ENCODE measurements at regions not wholly inside any gene's neighbourhood (a gene's known extent, or its start where the extent isn't known, plus 50 kb on each side); places are given as distances from the start of the nearest gene placed in this dataset.

DNA sequence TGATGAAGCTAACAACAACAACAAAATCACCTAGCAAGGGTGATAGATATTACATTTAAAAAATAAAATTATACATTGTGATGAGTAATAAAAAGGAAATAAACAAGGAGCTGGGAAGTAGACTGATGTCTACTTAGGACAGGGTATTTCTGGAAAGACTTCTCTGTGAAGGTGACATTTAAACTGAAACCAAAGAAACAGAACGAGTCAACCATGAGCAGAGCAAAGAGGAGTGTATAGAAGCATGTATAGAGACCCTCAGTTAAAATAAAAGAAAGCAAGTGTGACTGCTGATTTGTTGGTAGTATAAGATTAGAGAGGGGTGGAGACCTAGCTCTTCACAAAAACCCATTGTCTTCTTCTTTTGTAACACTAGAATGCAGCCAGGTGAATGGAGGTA, 53.0 kb upstream of the TDRD3 start (continued):
- TF ChIP-seq, protein P1, sequence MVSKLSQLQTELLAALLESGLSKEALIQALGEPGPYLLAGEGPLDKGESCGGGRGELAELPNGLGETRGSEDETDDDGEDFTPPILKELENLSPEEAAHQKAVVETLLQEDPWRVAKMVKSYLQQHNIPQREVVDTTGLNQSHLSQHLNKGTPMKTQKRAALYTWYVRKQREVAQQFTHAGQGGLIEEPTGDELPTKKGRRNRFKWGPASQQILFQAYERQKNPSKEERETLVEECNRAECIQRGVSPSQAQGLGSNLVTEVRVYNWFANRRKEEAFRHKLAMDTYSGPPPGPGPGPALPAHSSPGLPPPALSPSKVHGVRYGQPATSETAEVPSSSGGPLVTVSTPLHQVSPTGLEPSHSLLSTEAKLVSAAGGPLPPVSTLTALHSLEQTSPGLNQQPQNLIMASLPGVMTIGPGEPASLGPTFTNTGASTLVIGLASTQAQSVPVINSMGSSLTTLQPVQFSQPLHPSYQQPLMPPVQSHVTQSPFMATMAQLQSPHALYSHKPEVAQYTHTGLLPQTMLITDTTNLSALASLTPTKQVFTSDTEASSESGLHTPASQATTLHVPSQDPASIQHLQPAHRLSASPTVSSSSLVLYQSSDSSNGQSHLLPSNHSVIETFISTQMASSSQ (IDR thresholded peaks at IDR 0.05; ENCODE audit: low read depth): no peak
- TF ChIP-seq, protein P1 (CRISPR knock-in tag; IDR thresholded peaks at IDR 0.05; ENCODE audit: borderline replicate concordance): no peak
- TF ChIP-seq, protein P2, sequence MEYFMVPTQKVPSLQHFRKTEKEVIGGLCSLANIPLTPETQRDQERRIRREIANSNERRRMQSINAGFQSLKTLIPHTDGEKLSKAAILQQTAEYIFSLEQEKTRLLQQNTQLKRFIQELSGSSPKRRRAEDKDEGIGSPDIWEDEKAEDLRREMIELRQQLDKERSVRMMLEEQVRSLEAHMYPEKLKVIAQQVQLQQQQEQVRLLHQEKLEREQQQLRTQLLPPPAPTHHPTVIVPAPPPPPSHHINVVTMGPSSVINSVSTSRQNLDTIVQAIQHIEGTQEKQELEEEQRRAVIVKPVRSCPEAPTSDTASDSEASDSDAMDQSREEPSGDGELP (IDR thresholded peaks at IDR 0.05; ENCODE audit: borderline replicate concordance, low read depth): no peak

DNA sequence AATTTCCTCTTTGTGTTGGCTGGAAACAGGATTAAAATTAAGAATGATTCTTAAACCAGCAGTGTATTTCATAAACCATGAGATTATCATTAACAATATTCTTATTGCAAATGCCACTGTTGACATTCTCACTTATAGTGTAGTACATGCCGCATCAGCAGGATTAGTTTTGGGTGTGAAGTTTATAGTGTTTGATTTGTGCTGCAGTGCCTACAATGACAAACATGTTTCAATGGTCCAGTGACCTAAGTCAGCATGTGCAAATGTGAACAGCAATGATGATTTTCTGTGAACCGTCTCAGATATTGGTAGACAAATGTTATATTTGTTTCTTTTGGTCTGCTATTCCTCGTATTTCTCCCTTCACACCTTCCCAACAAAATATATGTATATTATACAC, 49.8 kb upstream of the TDRD3 start:
- H3K79me2 ChIP-seq (ENCODE audit: insufficient read depth, low read length): no peaks in the 10 kb centered on the region
- H3K4me2 ChIP-seq (ENCODE audit: low read depth, low read length): no peak overlapping the region
- no peak for ATAC-seq
- no peaks in the 10 kb centered on the region for H3K4me1 ChIP-seq (ENCODE audit: insufficient read depth, low read length)
- DNase-seq (ENCODE audit: low spot score): no peak
- intact Hi-C loops (cut with micrococcal nuclease; ENCODE audit: unreplicated experiment) (no loop called here), in situ Hi-C loops (cut with HindIII; ENCODE audit: extremely low pct_ligation_motif_present, low pct_unique_long_range_greater_than_20kb) (no loop called here)
- POLR2A ChIA-PET: no interaction called here
- no peak overlapping the region for H3K4me3 ChIP-seq (replicated peaks in 1 of 3; ENCODE audit: insufficient read depth in 1 of 3, low read depth in 2 of 3, low read length in 3 of 3)
- no peak for FAIRE-seq
- 0% methylated on average over 3 of the region's 3 CpGs for WGBS (ENCODE audit: low lambda C conversion rate)
- H3K36me3 ChIP-seq (replicated peaks in 1 of 2; ENCODE audit: control insufficient read depth in 1 of 2, insufficient read depth in 2 of 2, low read length in 2 of 2): no peaks in the 10 kb centered on the region
- no peak overlapping the region for H3K9ac ChIP-seq (ENCODE audit: insufficient read depth, low read depth, low read length)
- CTCF ChIA-PET (ENCODE audit: low intra/inter-chr PET ratio, low total read pairs): no interaction called here
- no peaks in the 10 kb centered on the region for H4K20me1 ChIP-seq (ENCODE audit: insufficient read depth, low read length)
- BruUV-seq (replicated peaks): no TSS peak
- no peak overlapping the region for H2AFZ ChIP-seq (ENCODE audit: low read length)
- no peak overlapping the region for H3K27ac ChIP-seq (ENCODE audit: extremely low read length, insufficient read depth, low read length)
- H3K27me3 ChIP-seq (ENCODE audit: control insufficient read depth in 1 of 2, insufficient read depth in 2 of 2, low read length in 2 of 2): peaks cover 0 to 9% of the 10 kb centered on the region in 2 experiments; a peak in 3 of 5 replicates
- no peaks in the 10 kb centered on the region for H3K9me3 ChIP-seq (ENCODE audit: low read length)
- no peak for TF ChIP-seq WIZ (CRISPR knock-in tag; IDR thresholded peaks at IDR 0.05)
- TF ChIP-seq ATF7 (IDR thresholded peaks at IDR 0.05): no peak
- no peak for TF ChIP-seq ATF7 (CRISPR knock-in tag; IDR thresholded peaks at IDR 0.05)
- TF ChIP-seq, protein P3, sequence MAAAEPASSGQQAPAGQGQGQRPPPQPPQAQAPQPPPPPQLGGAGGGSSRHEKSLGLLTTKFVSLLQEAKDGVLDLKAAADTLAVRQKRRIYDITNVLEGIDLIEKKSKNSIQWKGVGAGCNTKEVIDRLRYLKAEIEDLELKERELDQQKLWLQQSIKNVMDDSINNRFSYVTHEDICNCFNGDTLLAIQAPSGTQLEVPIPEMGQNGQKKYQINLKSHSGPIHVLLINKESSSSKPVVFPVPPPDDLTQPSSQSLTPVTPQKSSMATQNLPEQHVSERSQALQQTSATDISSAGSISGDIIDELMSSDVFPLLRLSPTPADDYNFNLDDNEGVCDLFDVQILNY (CRISPR knock-in tag; conservative IDR thresholded peaks at IDR 0.05): no peak
- TF ChIP-seq EZH2 (conservative IDR thresholded peaks at IDR 0.05; ENCODE audit: low read depth, low read length): no peak
- no peak for TF ChIP-seq ETV6 (CRISPR knock-in tag; conservative IDR thresholded peaks at IDR 0.05)
- TF ChIP-seq, protein P4, sequence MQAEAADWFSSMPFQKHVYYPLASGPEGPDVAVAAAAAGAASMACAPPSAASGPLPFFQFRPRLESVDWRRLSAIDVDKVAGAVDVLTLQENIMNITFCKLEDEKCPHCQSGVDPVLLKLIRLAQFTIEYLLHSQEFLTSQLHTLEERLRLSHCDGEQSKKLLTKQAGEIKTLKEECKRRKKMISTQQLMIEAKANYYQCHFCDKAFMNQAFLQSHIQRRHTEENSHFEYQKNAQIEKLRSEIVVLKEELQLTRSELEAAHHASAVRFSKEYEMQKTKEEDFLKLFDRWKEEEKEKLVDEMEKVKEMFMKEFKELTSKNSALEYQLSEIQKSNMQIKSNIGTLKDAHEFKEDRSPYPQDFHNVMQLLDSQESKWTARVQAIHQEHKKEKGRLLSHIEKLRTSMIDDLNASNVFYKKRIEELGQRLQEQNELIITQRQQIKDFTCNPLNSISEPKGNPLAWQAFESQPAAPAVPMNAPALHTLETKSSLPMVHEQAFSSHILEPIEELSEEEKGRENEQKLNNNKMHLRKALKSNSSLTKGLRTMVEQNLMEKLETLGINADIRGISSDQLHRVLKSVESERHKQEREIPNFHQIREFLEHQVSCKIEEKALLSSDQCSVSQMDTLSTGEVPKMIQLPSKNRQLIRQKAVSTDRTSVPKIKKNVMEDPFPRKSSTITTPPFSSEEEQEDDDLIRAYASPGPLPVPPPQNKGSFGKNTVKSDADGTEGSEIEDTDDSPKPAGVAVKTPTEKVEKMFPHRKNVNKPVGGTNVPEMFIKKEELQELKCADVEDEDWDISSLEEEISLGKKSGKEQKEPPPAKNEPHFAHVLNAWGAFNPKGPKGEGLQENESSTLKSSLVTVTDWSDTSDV (CRISPR knock-in tag; IDR thresholded peaks at IDR 0.05): no peak
- TF ChIP-seq ZNF232 (CRISPR knock-in tag; IDR thresholded peaks at IDR 0.05; ENCODE audit: borderline replicate concordance): no peak
- TF ChIP-seq TCF7L2 (IDR thresholded peaks at IDR 0.05; ENCODE audit: low read depth, low read length): no peak
- TF ChIP-seq KLF12 (CRISPR knock-in tag; IDR thresholded peaks at IDR 0.05; ENCODE audit: borderline replicate concordance): no peak
- no peak for TF ChIP-seq SRSF4 (IDR thresholded peaks at IDR 0.05; ENCODE audit: low read depth, low read length, poor library complexity, severe bottlenecking)
- no peak for TF ChIP-seq ZNF234 (CRISPR knock-in tag; conservative IDR thresholded peaks at IDR 0.05)
- TF ChIP-seq ZNF530 (CRISPR knock-in tag; IDR thresholded peaks at IDR 0.05; ENCODE audit: low read depth): no peak
- TF ChIP-seq JUN (CRISPR knock-in tag; IDR thresholded peaks at IDR 0.05): no peak
